ENCODE measurements at regions not wholly inside any gene's neighbourhood (a gene's known extent, or its start where the extent isn't known, plus 50 kb on each side); places are given as distances from the start of the nearest gene placed in this dataset.

DNA sequence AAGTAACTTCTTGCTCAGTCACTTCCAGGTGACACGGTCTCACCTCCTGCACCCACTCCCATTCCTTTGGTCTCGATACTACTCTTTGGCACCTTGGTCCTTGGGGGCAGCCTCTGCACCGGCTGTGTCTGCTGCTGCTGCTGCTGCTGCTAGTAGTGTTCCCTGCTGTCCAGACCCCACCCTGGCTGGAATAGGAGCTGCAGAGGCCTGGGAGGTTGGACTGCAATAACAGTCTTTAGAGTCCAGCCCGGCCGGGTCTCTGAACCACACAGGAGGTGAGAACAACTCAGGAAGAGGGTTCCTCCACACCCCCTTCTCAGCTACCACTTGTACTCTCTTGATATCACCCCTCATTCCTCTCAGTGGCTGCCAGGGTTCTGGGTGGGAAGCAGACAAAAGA, 231.1 kb upstream of the NLRP1 start:
- TF ChIP-seq, protein P1, sequence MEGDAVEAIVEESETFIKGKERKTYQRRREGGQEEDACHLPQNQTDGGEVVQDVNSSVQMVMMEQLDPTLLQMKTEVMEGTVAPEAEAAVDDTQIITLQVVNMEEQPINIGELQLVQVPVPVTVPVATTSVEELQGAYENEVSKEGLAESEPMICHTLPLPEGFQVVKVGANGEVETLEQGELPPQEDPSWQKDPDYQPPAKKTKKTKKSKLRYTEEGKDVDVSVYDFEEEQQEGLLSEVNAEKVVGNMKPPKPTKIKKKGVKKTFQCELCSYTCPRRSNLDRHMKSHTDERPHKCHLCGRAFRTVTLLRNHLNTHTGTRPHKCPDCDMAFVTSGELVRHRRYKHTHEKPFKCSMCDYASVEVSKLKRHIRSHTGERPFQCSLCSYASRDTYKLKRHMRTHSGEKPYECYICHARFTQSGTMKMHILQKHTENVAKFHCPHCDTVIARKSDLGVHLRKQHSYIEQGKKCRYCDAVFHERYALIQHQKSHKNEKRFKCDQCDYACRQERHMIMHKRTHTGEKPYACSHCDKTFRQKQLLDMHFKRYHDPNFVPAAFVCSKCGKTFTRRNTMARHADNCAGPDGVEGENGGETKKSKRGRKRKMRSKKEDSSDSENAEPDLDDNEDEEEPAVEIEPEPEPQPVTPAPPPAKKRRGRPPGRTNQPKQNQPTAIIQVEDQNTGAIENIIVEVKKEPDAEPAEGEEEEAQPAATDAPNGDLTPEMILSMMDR (conservative IDR thresholded peaks at IDR 0.05; ENCODE audit: low read depth in 2 of 2) = no peak
- TF ChIP-seq, protein P2, sequence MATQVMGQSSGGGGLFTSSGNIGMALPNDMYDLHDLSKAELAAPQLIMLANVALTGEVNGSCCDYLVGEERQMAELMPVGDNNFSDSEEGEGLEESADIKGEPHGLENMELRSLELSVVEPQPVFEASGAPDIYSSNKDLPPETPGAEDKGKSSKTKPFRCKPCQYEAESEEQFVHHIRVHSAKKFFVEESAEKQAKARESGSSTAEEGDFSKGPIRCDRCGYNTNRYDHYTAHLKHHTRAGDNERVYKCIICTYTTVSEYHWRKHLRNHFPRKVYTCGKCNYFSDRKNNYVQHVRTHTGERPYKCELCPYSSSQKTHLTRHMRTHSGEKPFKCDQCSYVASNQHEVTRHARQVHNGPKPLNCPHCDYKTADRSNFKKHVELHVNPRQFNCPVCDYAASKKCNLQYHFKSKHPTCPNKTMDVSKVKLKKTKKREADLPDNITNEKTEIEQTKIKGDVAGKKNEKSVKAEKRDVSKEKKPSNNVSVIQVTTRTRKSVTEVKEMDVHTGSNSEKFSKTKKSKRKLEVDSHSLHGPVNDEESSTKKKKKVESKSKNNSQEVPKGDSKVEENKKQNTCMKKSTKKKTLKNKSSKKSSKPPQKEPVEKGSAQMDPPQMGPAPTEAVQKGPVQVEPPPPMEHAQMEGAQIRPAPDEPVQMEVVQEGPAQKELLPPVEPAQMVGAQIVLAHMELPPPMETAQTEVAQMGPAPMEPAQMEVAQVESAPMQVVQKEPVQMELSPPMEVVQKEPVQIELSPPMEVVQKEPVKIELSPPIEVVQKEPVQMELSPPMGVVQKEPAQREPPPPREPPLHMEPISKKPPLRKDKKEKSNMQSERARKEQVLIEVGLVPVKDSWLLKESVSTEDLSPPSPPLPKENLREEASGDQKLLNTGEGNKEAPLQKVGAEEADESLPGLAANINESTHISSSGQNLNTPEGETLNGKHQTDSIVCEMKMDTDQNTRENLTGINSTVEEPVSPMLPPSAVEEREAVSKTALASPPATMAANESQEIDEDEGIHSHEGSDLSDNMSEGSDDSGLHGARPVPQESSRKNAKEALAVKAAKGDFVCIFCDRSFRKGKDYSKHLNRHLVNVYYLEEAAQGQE (IDR thresholded peaks at IDR 0.05; ENCODE audit: unreplicated experiment) = no peak
- TF ChIP-seq EZH2 (IDR thresholded peaks at IDR 0.05; ENCODE audit: low read depth, unreplicated experiment) = no peak
- TF ChIP-seq EZH2phosphoT487 (IDR thresholded peaks at IDR 0.05; ENCODE audit: unreplicated experiment) = no peak
- TF ChIP-seq STAT1 (IDR thresholded peaks at IDR 0.05; ENCODE audit: unreplicated experiment) = no peak
- no peak for TF ChIP-seq POLR2AphosphoS5 (IDR thresholded peaks at IDR 0.05; ENCODE audit: low read depth)
